ENCODE measurements at regions not wholly inside any gene's neighbourhood (a gene's known extent, or its start where the extent isn't known, plus 50 kb on each side); places are given as distances from the start of the nearest gene placed in this dataset.

DNA sequence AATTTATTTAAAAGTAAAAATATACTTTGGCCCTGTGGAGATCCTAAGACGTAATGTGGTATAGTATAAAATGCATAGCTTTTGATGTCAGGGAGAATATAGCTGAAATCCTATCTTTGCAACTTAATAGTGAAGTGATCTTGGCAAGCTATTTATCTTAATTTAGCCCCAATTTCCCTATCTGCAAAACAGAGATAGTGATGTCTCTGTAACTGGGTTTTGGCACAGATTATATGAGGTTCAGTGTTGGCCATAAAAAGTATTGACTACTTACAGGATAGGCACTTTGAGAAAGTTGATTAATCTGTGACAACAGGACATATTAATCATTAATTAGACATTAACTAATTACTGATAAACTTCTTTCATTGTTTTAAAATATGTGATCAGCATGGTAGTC is 89.2 kb downstream of the ISL1 start:
- TF ChIP-seq, protein P1, sequence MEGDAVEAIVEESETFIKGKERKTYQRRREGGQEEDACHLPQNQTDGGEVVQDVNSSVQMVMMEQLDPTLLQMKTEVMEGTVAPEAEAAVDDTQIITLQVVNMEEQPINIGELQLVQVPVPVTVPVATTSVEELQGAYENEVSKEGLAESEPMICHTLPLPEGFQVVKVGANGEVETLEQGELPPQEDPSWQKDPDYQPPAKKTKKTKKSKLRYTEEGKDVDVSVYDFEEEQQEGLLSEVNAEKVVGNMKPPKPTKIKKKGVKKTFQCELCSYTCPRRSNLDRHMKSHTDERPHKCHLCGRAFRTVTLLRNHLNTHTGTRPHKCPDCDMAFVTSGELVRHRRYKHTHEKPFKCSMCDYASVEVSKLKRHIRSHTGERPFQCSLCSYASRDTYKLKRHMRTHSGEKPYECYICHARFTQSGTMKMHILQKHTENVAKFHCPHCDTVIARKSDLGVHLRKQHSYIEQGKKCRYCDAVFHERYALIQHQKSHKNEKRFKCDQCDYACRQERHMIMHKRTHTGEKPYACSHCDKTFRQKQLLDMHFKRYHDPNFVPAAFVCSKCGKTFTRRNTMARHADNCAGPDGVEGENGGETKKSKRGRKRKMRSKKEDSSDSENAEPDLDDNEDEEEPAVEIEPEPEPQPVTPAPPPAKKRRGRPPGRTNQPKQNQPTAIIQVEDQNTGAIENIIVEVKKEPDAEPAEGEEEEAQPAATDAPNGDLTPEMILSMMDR (IDR thresholded peaks at IDR 0.05; ENCODE audit: insufficient read depth, low read length, severe bottlenecking) = no peak
- no peak overlapping the region for H3K4me3 ChIP-seq (ENCODE audit: low read depth, low read length)
- DNase-seq (ENCODE audit: low read depth) (no peak), FAIRE-seq (no peak)
- H3K36me3 ChIP-seq (ENCODE audit: control insufficient read depth, insufficient read depth, low read length) = no peaks in the 10 kb centered on the region
- H3K27me3 ChIP-seq (ENCODE audit: control insufficient read depth, insufficient read depth, low read length) = no peaks in the 10 kb centered on the region

DNA sequence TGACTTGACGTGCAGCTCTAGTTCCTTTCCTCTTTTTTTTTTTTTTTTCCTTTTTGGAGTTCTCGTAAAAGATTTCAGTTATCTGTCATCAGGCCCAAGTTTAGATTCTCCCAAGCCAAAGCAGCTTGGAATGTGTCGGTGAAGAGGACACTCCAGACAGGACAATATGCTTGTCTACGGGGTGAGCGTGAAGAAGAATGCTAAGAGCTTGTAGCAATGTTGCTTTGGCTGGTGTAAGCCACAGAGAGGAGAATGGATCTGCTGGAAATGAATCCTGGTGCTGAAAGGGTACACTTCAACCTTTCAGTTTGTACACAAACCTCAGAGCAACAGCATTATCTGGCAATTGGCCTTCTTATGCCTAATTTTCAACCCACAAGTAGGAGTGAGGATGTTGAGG is 92.4 kb downstream of the ISL1 start:
- FAIRE-seq = no peak
- DNase-seq (ENCODE audit: low read depth) = no peak
- TF ChIP-seq, protein P1 (IDR thresholded peaks at IDR 0.05; ENCODE audit: insufficient read depth, low read length, severe bottlenecking) = no peak
- Histone ChIP-seq H3K4me3 (ENCODE audit: low read depth, low read length) (no peak overlapping the region), H3K27me3 (ENCODE audit: control insufficient read depth, insufficient read depth, low read length) (no peaks in the 10 kb centered on the region), H3K36me3 (ENCODE audit: control insufficient read depth, insufficient read depth, low read length) (no peaks in the 10 kb centered on the region)

- H3K27me3 ChIP-seq (ENCODE audit: control insufficient read depth, insufficient read depth, low read length) = no peaks in the 10 kb centered on the region
- TF ChIP-seq, protein P1 (IDR thresholded peaks at IDR 0.05; ENCODE audit: insufficient read depth, low read length, severe bottlenecking) = no peak
- H3K4me3 ChIP-seq (ENCODE audit: low read depth, low read length) = no peak overlapping the region
- FAIRE-seq (no peak), DNase-seq (ENCODE audit: low read depth) (peak; percentile 29)
- H3K36me3 ChIP-seq (ENCODE audit: control insufficient read depth, insufficient read depth, low read length) = no peaks in the 10 kb centered on the region
Measured at GRCh38 chr5:51476431-51476830, 93.2 kb downstream of the ISL1 start.

GRCh38 chr5:51479840-51480239 is 96.6 kb downstream of the ISL1 start:
- H3K36me3 ChIP-seq (ENCODE audit: control insufficient read depth, insufficient read depth, low read length) = no peaks in the 10 kb centered on the region
- FAIRE-seq = no peak
- DNase-seq (ENCODE audit: low read depth) = no peak

GRCh38 chr5:51484326-51484725 is 101.1 kb downstream of the ISL1 start:
- FAIRE-seq = no peak
- DNase-seq (ENCODE audit: low read depth) = peak; percentile 37
- Histone ChIP-seq H3K36me3 (ENCODE audit: control insufficient read depth, insufficient read depth, low read length) (no peaks in the 10 kb centered on the region), H3K27me3 (ENCODE audit: control insufficient read depth, insufficient read depth, low read length) (no peaks in the 10 kb centered on the region), H3K4me3 (ENCODE audit: low read depth, low read length) (no peak overlapping the region)
- TF ChIP-seq, protein P1 (IDR thresholded peaks at IDR 0.05; ENCODE audit: insufficient read depth, low read length, severe bottlenecking) = no peak

More at GRCh38 chr5:51479840-51480239, 96.6 kb downstream of the ISL1 start:
- H3K4me3 ChIP-seq (ENCODE audit: low read depth, low read length) = no peak overlapping the region
- no peaks in the 10 kb centered on the region for H3K27me3 ChIP-seq (ENCODE audit: control insufficient read depth, insufficient read depth, low read length)
- TF ChIP-seq, protein P1 (IDR thresholded peaks at IDR 0.05; ENCODE audit: insufficient read depth, low read length, severe bottlenecking) = no peak

GRCh38 chr5:51486158-51486557 is 102.9 kb downstream of the ISL1 start:
- no peak for DNase-seq (ENCODE audit: low read depth)
- Histone ChIP-seq H3K36me3 (ENCODE audit: control insufficient read depth, insufficient read depth, low read length) (no peaks in the 10 kb centered on the region), H3K4me3 (ENCODE audit: low read depth, low read length) (no peak overlapping the region), H3K27me3 (ENCODE audit: control insufficient read depth, insufficient read depth, low read length) (no peaks in the 10 kb centered on the region)
- FAIRE-seq = no peak
- TF ChIP-seq, protein P1 (IDR thresholded peaks at IDR 0.05; ENCODE audit: insufficient read depth, low read length, severe bottlenecking) = no peak

Measured in bronchial epithelial cell (primary cell).